KMS-11 (cell line): ENCODE measurements at regions not wholly inside any gene's neighbourhood (a gene's known extent, or its start where the extent isn't known, plus 50 kb on each side); places are given as distances from the start of the nearest gene placed in this dataset.

ENCODE experiments used
- H2AFZ ChIP-seq: fragments of 200-600 bp; sonication (generic); 2 replicates; pipeline ENCODE4 v1.6.1; 2016; ENCODE audit warnings: antibody characterized with exemption, mixed run types, low read depth
- H3K27ac ChIP-seq: fragments of 200-600 bp; sonication (generic); 2 replicates; pipeline ENCODE4 v1.6.1; 2016; ENCODE audit warnings: mild to moderate bottlenecking, mixed run types
- H3K27me3 ChIP-seq: fragments of 200-600 bp; sonication (generic); 2 replicates; pipeline ENCODE4 v1.6.1; 2017; ENCODE audit warnings: mild to moderate bottlenecking, low read depth, mixed run types, moderate library complexity; ENCODE audit not compliant: insufficient read depth
- H3K36me3 ChIP-seq: fragments of 200-600 bp; sonication (generic); 2 replicates; pipeline ENCODE4 v1.6.1; 2017; ENCODE audit warnings: mild to moderate bottlenecking, mixed run types; ENCODE audit not compliant: insufficient read depth
- H3K4me1 ChIP-seq: fragments of 200-600 bp; sonication (generic); 2 replicates; pipeline ENCODE4 v1.6.1; 2016; ENCODE audit warnings: mild to moderate bottlenecking, low read depth, mixed run types; ENCODE audit not compliant: poor library complexity, severe bottlenecking
- H3K4me2 ChIP-seq: fragments of 200-600 bp; sonication (generic); 2 replicates; pipeline ENCODE4 v1.7.0; 2016; ENCODE audit warnings: mild to moderate bottlenecking, mixed run types
- H3K4me3 ChIP-seq: fragments of 200-600 bp; sonication (generic); IDR thresholded peaks from 2 replicates; pipeline ENCODE4 v1.6.1; 2017; ENCODE audit warnings: low read depth, low read length, mixed read lengths; ENCODE audit not compliant: insufficient read depth
- H3K79me2 ChIP-seq: fragments of 200-600 bp; sonication (generic); 2 replicates; pipeline ENCODE4 v1.6.1; 2016; ENCODE audit warnings: low read depth, mixed run types; ENCODE audit not compliant: insufficient read depth
- H3K9ac ChIP-seq: fragments of 200-600 bp; sonication (generic); 2 replicates; pipeline ENCODE4 v1.6.1; 2016; ENCODE audit warnings: mild to moderate bottlenecking, mixed run types
- H4K20me1 ChIP-seq: fragments of 200-600 bp; sonication (generic); 2 replicates; pipeline ENCODE4 v1.6.1; 2016; ENCODE audit warnings: mild to moderate bottlenecking, mixed run types; ENCODE audit not compliant: insufficient read depth
- CTCF ChIP-seq: fragments of 200-600 bp; sonication (generic); conservative IDR thresholded peaks from 2 replicates; pipeline ENCODE4 v1.6.1; 2017; ENCODE audit warnings: low read depth, mild to moderate bottlenecking, antibody characterized with exemption, low read length, moderate library complexity, mixed read lengths

GRCh38 chr22:27381960-27382742 is 419.4 kb downstream of the MN1 start:
- Histone ChIP-seq H3K4me1 (peaks cover 23% of the 10 kb centered on the region), H3K36me3 (no peaks in the 10 kb centered on the region), H4K20me1 (no peaks in the 10 kb centered on the region), H3K4me2 (no peak overlapping the region), H3K27ac (no peak overlapping the region), H3K79me2 (no peaks in the 10 kb centered on the region), H3K9ac (no peak overlapping the region), H3K4me3 (no peak overlapping the region), H2AFZ (no peak overlapping the region), H3K27me3 (peaks cover 7% of the 10 kb centered on the region; the same call in 1 of the 2 replicates)
- TF ChIP-seq CTCF = no peak

GRCh38 chr22:27382947-27383346 is 418.6 kb downstream of the MN1 start:
- Histone ChIP-seq H3K27me3 (peaks cover 7% of the 10 kb centered on the region; the same call in 1 of the 2 replicates), H3K27ac (no peak overlapping the region), H3K79me2 (no peaks in the 10 kb centered on the region), H3K9ac (no peak overlapping the region), H2AFZ (no peak overlapping the region), H4K20me1 (no peaks in the 10 kb centered on the region), H3K36me3 (no peaks in the 10 kb centered on the region), H3K4me1 (peaks cover 18% of the 10 kb centered on the region), H3K4me2 (no peak overlapping the region), H3K4me3 (no peak overlapping the region)
- TF ChIP-seq CTCF = no peak

- Histone ChIP-seq H3K4me2 (no peak overlapping the region), H3K36me3 (no peaks in the 10 kb centered on the region), H3K4me3 (no peak overlapping the region), H3K79me2 (no peaks in the 10 kb centered on the region), H3K27ac (no peak overlapping the region), H3K4me1 (peaks cover 9% of the 10 kb centered on the region), H3K9ac (no peak overlapping the region), H3K27me3 (peaks cover 6% of the 10 kb centered on the region; the same call in 1 of the 2 replicates), H4K20me1 (no peaks in the 10 kb centered on the region), H2AFZ (no peak overlapping the region)
- no peak for TF ChIP-seq CTCF
These were observed 417.7 kb downstream of the MN1 start for GRCh38 chr22:27383896-27384295.

GRCh38 chr22:27385261-27385998 is 416.1 kb downstream of the MN1 start:
- no peaks in the 10 kb centered on the region for H3K79me2 ChIP-seq
- no peaks in the 10 kb centered on the region for H4K20me1 ChIP-seq
- H3K4me2 ChIP-seq = no peak overlapping the region
- peaks cover 5% of the 10 kb centered on the region; the same call in 1 of the 2 replicates for H3K27me3 ChIP-seq
- H3K9ac ChIP-seq = no peak overlapping the region
- H3K4me3 ChIP-seq = no peak overlapping the region
- H3K4me1 ChIP-seq = peaks cover 9% of the 10 kb centered on the region
- H3K27ac ChIP-seq = no peak overlapping the region
- no peak overlapping the region for H2AFZ ChIP-seq
- no peak for TF ChIP-seq CTCF
- H3K36me3 ChIP-seq = no peaks in the 10 kb centered on the region
